ENCODE measurements at regions not wholly inside any gene's neighbourhood (a gene's known extent, or its start where the extent isn't known, plus 50 kb on each side); places are given as distances from the start of the nearest gene placed in this dataset.

DNA sequence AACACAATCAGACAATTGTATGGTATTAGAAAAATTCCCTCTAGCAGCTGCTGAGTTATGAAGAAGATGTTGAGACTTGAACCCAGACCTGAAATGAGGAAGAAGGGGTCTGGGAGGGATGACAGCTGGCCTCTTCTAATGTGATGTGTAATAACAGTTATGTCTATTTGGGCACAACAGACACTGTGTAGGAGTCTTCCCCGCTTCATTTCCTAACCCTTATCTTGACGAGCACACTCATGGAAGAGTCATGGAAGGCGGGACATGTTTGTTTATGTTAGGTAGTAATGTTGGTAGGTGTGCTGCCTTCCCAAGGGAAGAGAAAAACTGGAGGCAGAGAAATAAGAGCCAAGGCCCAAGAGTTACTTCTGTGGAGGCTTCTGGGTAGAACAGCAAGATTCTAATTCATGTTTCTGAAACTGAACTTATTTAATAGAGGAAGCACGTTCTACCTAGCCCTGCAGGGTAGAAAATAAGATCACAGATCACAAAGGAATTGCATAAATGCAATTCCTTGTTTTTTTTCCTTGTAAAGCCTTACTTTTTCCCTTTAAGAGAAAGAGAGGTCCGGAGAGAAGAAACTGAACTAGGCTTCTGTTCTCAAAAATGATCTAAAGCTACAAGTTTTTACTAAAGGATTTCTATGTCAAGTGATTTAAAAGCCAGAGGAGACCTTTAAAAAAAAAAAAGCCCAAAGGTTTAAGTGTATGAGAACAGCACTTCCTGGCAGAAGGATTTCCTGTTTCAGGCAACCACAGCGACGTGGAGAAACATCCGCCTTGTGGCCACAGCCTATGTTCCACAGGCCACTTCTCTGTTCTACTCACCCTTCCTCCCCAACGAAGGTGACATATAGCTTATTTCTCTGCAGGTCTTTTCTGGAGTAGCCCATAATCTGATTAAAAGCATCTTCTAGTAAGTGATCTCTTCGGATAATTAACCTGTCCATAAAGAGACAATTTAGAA, 68.5 kb upstream of the STK17B start (continued):
- TF ChIP-seq RBM39 (optimal IDR thresholded peaks at IDR 0.05; ENCODE audit: low read depth, low read length) = no peak
- TF ChIP-seq BACH1 (tag; IDR thresholded peaks at IDR 0.05) = no peak
- TF ChIP-seq HLTF (IDR thresholded peaks at IDR 0.05) = no peak
- TF ChIP-seq EHMT2 (IDR thresholded peaks at IDR 0.05) = 0 out of 2 replicates have a peak, but pooled peaks have one; percentile 28
- no peak for TF ChIP-seq U2AF2 (optimal IDR thresholded peaks at IDR 0.05; ENCODE audit: low read depth, low read length)
- no peak; the same call in 1 of the 2 replicates for TF ChIP-seq ZFX (CRISPR knock-in tag; IDR thresholded peaks at IDR 0.05)
- no peak for TF ChIP-seq YY1 (IDR thresholded peaks at IDR 0.05; ENCODE audit: borderline replicate concordance in 1 of 3, control insufficient read depth in 1 of 3, extremely low read depth in 1 of 3, insufficient read depth in 3 of 3, insufficient read length in 1 of 3, insufficient replicate concordance in 2 of 3, low read depth in 1 of 3, low read length in 2 of 3)
- peak; percentile 56 for TF ChIP-seq MEIS2 (IDR thresholded peaks at IDR 0.05; ENCODE audit: partially characterized antibody)
- no peak for TF ChIP-seq ZNF197 (CRISPR knock-in tag; IDR thresholded peaks at IDR 0.05; ENCODE audit: low read depth)
- TF ChIP-seq, protein P1, sequence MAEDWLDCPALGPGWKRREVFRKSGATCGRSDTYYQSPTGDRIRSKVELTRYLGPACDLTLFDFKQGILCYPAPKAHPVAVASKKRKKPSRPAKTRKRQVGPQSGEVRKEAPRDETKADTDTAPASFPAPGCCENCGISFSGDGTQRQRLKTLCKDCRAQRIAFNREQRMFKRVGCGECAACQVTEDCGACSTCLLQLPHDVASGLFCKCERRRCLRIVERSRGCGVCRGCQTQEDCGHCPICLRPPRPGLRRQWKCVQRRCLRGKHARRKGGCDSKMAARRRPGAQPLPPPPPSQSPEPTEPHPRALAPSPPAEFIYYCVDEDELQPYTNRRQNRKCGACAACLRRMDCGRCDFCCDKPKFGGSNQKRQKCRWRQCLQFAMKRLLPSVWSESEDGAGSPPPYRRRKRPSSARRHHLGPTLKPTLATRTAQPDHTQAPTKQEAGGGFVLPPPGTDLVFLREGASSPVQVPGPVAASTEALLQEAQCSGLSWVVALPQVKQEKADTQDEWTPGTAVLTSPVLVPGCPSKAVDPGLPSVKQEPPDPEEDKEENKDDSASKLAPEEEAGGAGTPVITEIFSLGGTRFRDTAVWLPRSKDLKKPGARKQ (CRISPR knock-in tag; IDR thresholded peaks at IDR 0.05) = no peak
- TF ChIP-seq RBFOX2 (IDR thresholded peaks at IDR 0.05; ENCODE audit: low read depth, low read length) = no peak
- TF ChIP-seq ZNF57 (CRISPR knock-in tag; IDR thresholded peaks at IDR 0.05) = no peak
- no peak for TF ChIP-seq XRCC3 (IDR thresholded peaks at IDR 0.05)
- TF ChIP-seq NFE2 (IDR thresholded peaks at IDR 0.05; ENCODE audit: low read depth) = peak; percentile 57
- TF ChIP-seq, protein P2, sequence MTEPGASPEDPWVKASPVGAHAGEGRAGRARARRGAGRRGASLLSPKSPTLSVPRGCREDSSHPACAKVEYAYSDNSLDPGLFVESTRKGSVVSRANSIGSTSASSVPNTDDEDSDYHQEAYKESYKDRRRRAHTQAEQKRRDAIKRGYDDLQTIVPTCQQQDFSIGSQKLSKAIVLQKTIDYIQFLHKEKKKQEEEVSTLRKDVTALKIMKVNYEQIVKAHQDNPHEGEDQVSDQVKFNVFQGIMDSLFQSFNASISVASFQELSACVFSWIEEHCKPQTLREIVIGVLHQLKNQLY (CRISPR knock-in tag; conservative IDR thresholded peaks at IDR 0.05) = no peak
- TF ChIP-seq RBM15 (IDR thresholded peaks at IDR 0.05; ENCODE audit: insufficient read depth, low read length) = no peak
- TF ChIP-seq, protein P3, sequence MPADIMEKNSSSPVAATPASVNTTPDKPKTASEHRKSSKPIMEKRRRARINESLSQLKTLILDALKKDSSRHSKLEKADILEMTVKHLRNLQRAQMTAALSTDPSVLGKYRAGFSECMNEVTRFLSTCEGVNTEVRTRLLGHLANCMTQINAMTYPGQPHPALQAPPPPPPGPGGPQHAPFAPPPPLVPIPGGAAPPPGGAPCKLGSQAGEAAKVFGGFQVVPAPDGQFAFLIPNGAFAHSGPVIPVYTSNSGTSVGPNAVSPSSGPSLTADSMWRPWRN (IDR thresholded peaks at IDR 0.05; ENCODE audit: low read depth) = 0 out of 2 replicates have a peak, but pooled peaks have one; percentile 30
- no peak for TF ChIP-seq CTCF (IDR thresholded peaks at IDR 0.05 in 2 of 3, conservative IDR thresholded peaks at IDR 0.05 in 1 of 3; ENCODE audit: insufficient read depth in 2 of 3, low read depth in 1 of 3, low read length in 3 of 3)
